ENCODE measurements at regions not wholly inside any gene's neighbourhood (a gene's known extent, or its start where the extent isn't known, plus 50 kb on each side); places are given as distances from the start of the nearest gene placed in this dataset.

DNA sequence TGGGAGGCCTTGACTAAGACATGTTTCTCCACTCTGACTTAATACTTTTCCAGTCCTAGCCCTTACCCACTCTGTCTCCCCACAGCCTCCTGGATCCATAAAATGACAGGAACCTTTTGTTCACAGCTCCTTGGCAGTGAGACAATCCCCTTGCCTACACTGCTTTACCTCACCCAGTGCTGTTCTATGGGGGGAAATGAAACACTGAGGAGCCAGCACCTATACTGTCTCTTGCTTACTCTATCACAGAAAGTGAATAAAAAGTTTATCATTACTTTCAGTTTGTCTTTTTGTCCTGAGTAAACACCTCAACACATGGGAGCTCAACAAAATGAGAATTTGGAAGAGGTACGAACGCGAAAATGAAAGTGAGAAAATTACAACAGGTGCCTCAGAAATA lies 127.2 kb upstream of the DAAM1 start:
- FAIRE-seq (no peak), DNase-seq (ENCODE audit: low read depth, low spot score) (no peak), ATAC-seq (peak; percentile 83)
- no TSS peak for BruUV-seq (replicated peaks)
- intact Hi-C loops (cut with micrococcal nuclease; ENCODE audit: unreplicated experiment) = no loop called here
- H3K4me2 ChIP-seq (ENCODE audit: control insufficient read depth, insufficient read depth) = no peak overlapping the region
- no peaks in the 10 kb centered on the region; the same call in 2 of the 3 replicates for H3K9me3 ChIP-seq (replicated peaks; ENCODE audit: control insufficient read depth, insufficient read depth, low read length)
- no peak overlapping the region for H3K27ac ChIP-seq (ENCODE audit: control insufficient read depth, insufficient read depth)
- ChIA-PET RAD21 (ENCODE audit: unreplicated experiment) (interaction anchor here (0.9 to 3.3 kb wide), 8 partner anchors 9 to 560 kb away, joined by 3 to 18 read pairs (median 3); no protein-coding TSS in a partner anchor), SMC1A (ENCODE audit: uncharacterized antibody, unreplicated experiment) (interaction anchor here (0.5 to 2.0 kb wide), 11 partner anchors 12 to 587 kb away, joined by 3 to 14 read pairs (median 4); no protein-coding TSS in a partner anchor), POLR2A (interaction anchor here (0.6 kb wide), 1 partner anchor 262 kb away, joined by 10 read pairs; no protein-coding TSS in a partner anchor), CTCF (interaction anchor here (0.9 to 2.5 kb wide), 8 partner anchors 27 to 560 kb away, joined by 3 to 17 read pairs (median 4); no protein-coding TSS in a partner anchor)
- in situ Hi-C loops (cut with MboI) = no loop called here
- no peak overlapping the region for H3K4me3 ChIP-seq
- H3K36me3 ChIP-seq (ENCODE audit: control insufficient read depth in 2 of 2, insufficient read depth in 2 of 2, low read length in 1 of 2) = no peaks in the 10 kb centered on the region
- H3K27me3 ChIP-seq (replicated peaks in 1 of 2; ENCODE audit: control insufficient read depth in 2 of 2, insufficient read depth in 2 of 2, low read length in 1 of 2) = no peaks in the 10 kb centered on the region
- no peak overlapping the region for H3K9ac ChIP-seq (ENCODE audit: control insufficient read depth, insufficient read depth, low read length)
- H3K4me1 ChIP-seq (ENCODE audit: control insufficient read depth, insufficient read depth, low read length) = no peaks in the 10 kb centered on the region
- TF ChIP-seq FOXM1 (IDR thresholded peaks at IDR 0.05; ENCODE audit: low read depth, low read length) = no peak
- H3K79me2 ChIP-seq (ENCODE audit: control insufficient read depth, insufficient read depth, low read length) = no peaks in the 10 kb centered on the region
- H4K20me1 ChIP-seq (ENCODE audit: control insufficient read depth, insufficient read depth) = no peaks in the 10 kb centered on the region
- H2AFZ ChIP-seq (ENCODE audit: control insufficient read depth, low read depth, low read length) = no peak overlapping the region
- 14% methylated on average over 3 of the region's 3 CpGs for WGBS (ENCODE audit: insufficient coverage, insufficient replicate concordance, low lambda C conversion rate, missing lambda C conversion rate)

GRCh38 chr14:59063259-59063658 lies 125.2 kb upstream of the DAAM1 start:
- no peak for ATAC-seq
- SMC1A ChIA-PET (ENCODE audit: uncharacterized antibody, unreplicated experiment) = interaction anchor here (0.6 to 1.5 kb wide), 3 partner anchors 60 to 382 kb away, joined by 3 to 4 read pairs (median 3); no protein-coding TSS in a partner anchor
- POLR2A ChIA-PET = no interaction called here
- Histone ChIP-seq H3K9ac (ENCODE audit: control insufficient read depth, insufficient read depth, low read length) (no peak overlapping the region), H3K36me3 (ENCODE audit: control insufficient read depth in 2 of 2, insufficient read depth in 2 of 2, low read length in 1 of 2) (no peaks in the 10 kb centered on the region), H4K20me1 (ENCODE audit: control insufficient read depth, insufficient read depth) (no peaks in the 10 kb centered on the region), H3K4me1 (ENCODE audit: control insufficient read depth, insufficient read depth, low read length) (no peaks in the 10 kb centered on the region), H3K27ac (ENCODE audit: control insufficient read depth, insufficient read depth) (no peak overlapping the region), H3K27me3 (replicated peaks in 1 of 2; ENCODE audit: control insufficient read depth in 2 of 2, insufficient read depth in 2 of 2, low read length in 1 of 2) (no peaks in the 10 kb centered on the region), H3K79me2 (ENCODE audit: control insufficient read depth, insufficient read depth, low read length) (no peaks in the 10 kb centered on the region), H3K9me3 (replicated peaks; ENCODE audit: control insufficient read depth, insufficient read depth, low read length) (no peaks in the 10 kb centered on the region; the same call in 2 of the 3 replicates), H3K4me2 (ENCODE audit: control insufficient read depth, insufficient read depth) (no peak overlapping the region), H2AFZ (ENCODE audit: control insufficient read depth, low read depth, low read length) (no peak overlapping the region), H3K4me3 (no peak overlapping the region)
- RAD21 ChIA-PET (ENCODE audit: unreplicated experiment) = no interaction called here
- TF ChIP-seq SREBF1 (IDR thresholded peaks at IDR 0.05; ENCODE audit: low read length) = no peak
- no peak for TF ChIP-seq CHD1 (IDR thresholded peaks at IDR 0.05; ENCODE audit: low read depth, low read length)
- no peak for TF ChIP-seq MEF2B (IDR thresholded peaks at IDR 0.05; ENCODE audit: partially characterized antibody, poor library complexity, severe bottlenecking)
- TF ChIP-seq NFIC (IDR thresholded peaks at IDR 0.05; ENCODE audit: low read depth, low read length) = no peak
- no peak for TF ChIP-seq PAX5 (IDR thresholded peaks at IDR 0.05; ENCODE audit: borderline replicate concordance, low read depth, low read length)
- no peak for TF ChIP-seq TBL1XR1 (IDR thresholded peaks at IDR 0.05; ENCODE audit: low read depth, low read length)
- no peak for TF ChIP-seq FOXK2 (IDR thresholded peaks at IDR 0.05)
- no peak for TF ChIP-seq CEBPB (IDR thresholded peaks at IDR 0.05; ENCODE audit: borderline replicate concordance in 1 of 2, low read depth in 2 of 2, low read length in 2 of 2)
- no peak for TF ChIP-seq TCF3 (IDR thresholded peaks at IDR 0.05; ENCODE audit: borderline replicate concordance, insufficient read depth, low read depth, low read length)
- no peak for TF ChIP-seq EGR1 (IDR thresholded peaks at IDR 0.05; ENCODE audit: borderline replicate concordance in 1 of 2, low read depth in 2 of 2, low read length in 2 of 2)
- no peak for TF ChIP-seq NR2C2 (IDR thresholded peaks at IDR 0.05; ENCODE audit: borderline replicate concordance, control insufficient read depth, insufficient read length, low read depth)
- no peak for TF ChIP-seq SIN3A (IDR thresholded peaks at IDR 0.05; ENCODE audit: low read depth, low read length)
- no peak for TF ChIP-seq GABPA (IDR thresholded peaks at IDR 0.05; ENCODE audit: low read depth)
- TF ChIP-seq SIX5 (IDR thresholded peaks at IDR 0.05; ENCODE audit: low read depth, low read length, severe bottlenecking) = no peak
- in situ Hi-C loops (cut with MboI) (no loop called here), intact Hi-C loops (cut with micrococcal nuclease; ENCODE audit: unreplicated experiment) (no loop called here)
- 21% methylated on average over 2 of the region's 2 CpGs for WGBS (ENCODE audit: insufficient coverage, insufficient replicate concordance, low lambda C conversion rate, missing lambda C conversion rate)
- BruUV-seq (replicated peaks) = no TSS peak
- FAIRE-seq = no peak
- CTCF ChIA-PET = interaction anchor here (1.5 kb wide), 1 partner anchor 380 kb away, joined by 4 read pairs; no protein-coding TSS in a partner anchor
- DNase-seq (ENCODE audit: low read depth, low spot score) = no peak

Measured in GM12878 (cell line).